ENCODE measurements at regions not wholly inside any gene's neighbourhood (a gene's known extent, or its start where the extent isn't known, plus 50 kb on each side); places are given as distances from the start of the nearest gene placed in this dataset.

DNA sequence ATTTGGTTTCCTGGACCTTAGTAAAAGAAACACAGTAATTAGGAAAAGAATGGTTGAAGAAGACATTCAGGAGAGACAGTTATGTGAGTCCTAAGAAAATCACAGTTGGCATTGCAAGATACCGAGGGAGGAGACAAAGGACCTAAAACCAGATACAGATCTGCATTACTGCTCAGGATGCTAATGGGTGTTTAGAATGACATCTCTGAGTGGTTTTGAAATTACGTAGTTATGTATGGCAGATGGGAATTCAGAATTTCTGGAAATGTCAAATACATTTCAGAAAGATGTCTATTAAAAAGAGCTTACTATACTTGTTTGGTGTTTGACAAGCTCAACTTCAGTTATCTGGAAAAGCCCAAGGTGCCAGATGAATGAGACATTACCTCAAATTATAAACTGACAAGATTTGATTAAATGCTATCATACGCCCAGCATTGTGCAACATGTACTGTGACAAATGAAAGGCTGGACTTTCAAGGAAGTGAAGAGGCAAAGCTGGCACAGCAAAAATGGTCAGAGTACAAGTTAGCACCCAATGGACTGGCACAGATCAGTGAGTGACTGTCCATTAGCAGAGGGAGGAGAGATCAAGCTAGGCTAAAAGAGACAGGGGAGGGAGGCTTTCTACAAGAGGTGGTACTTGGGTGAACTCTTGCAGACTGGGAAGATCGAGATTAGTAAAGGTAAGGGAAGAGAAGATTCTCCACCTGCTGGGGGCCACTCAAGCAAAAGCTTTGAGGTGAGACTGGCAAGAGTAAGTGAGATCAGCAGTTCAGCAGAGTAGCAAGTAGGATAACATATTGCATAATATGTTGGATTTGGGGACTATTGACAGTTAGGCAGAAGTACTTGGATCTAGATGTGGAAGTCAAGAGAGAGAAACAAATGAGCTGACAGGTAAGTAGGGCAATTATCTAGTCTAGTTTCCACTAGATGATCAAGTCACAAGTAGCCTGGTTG lies 168.9 kb downstream of the CYRIA start:
- DNase-seq (ENCODE audit: low read depth): no peak
- no peak overlapping the region for H3K4me3 ChIP-seq (ENCODE audit: low read depth, low read length)
- TF ChIP-seq, protein P1, sequence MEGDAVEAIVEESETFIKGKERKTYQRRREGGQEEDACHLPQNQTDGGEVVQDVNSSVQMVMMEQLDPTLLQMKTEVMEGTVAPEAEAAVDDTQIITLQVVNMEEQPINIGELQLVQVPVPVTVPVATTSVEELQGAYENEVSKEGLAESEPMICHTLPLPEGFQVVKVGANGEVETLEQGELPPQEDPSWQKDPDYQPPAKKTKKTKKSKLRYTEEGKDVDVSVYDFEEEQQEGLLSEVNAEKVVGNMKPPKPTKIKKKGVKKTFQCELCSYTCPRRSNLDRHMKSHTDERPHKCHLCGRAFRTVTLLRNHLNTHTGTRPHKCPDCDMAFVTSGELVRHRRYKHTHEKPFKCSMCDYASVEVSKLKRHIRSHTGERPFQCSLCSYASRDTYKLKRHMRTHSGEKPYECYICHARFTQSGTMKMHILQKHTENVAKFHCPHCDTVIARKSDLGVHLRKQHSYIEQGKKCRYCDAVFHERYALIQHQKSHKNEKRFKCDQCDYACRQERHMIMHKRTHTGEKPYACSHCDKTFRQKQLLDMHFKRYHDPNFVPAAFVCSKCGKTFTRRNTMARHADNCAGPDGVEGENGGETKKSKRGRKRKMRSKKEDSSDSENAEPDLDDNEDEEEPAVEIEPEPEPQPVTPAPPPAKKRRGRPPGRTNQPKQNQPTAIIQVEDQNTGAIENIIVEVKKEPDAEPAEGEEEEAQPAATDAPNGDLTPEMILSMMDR (IDR thresholded peaks at IDR 0.05; ENCODE audit: insufficient read depth, low read depth, low read length): no peak

DNA sequence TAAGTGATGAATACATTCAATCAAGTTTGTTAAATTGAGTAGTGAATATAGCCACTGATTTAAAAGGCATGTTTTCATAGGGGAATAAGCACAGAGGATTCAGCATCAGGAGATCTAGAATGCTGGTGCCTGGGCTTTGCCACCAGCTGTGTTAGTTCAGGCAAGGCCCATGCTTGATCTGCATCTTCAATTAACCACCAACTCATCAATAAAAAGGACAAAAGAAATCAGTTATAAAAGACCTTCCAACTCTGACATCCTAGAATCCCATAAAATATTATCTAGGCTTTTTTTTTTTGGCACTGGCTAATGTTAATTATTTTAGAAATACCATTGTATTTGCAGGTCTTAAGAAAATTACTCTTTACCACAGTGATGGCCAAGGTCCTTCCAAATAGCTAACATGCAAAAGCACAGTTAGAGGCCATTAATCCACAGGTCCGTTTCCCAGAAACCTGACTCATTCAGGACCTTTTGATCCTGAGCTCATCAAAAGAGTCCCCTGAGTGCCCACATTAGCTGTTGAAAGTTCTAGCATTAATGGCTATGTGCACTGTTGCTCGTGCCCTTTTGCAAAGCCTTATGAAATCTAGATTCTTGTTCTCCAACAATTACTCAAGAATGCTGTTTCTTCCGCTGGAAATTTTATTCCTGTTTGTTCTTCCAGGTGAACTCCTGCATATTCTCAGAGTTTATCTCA lies 170.0 kb downstream of the CYRIA start:
- no peak overlapping the region for H3K4me3 ChIP-seq (ENCODE audit: low read depth, low read length)
- no peak for DNase-seq (ENCODE audit: low read depth)
- TF ChIP-seq, protein P1 (IDR thresholded peaks at IDR 0.05; ENCODE audit: insufficient read depth, low read depth, low read length): no peak

DNA sequence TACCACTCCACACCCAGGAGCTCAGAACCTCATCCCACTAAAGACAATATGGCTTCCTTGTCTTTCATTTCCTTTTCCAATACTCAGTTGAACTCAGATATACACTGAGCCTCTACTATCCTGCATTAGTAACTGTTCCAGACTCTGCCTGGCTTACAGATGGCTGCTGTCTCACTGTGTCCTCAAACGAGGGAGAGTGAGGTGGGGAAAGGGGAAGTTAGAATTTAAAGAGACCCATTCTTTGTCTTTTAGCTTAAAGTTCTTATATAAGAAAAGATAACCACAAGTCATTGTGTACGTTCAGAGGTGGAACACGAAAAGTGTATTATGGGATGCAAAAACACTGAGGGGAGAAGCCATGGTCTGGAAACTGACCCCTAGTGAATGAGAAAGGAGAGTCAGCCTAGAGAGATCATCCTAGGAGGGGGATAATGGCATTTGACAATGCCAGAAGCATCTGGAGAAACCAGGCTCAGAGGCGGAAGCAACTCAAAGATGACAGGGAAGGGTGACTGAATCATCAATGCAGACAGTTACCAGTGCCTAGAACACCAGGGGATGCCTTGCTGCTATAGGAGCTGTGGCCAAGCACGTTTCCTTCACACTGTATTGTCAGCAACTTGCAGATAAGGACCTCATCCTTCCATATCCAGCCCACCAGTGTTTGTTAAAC lies 170.7 kb downstream of the CYRIA start:
- no peak for DNase-seq (ENCODE audit: low read depth)
- TF ChIP-seq, protein P1 (IDR thresholded peaks at IDR 0.05; ENCODE audit: insufficient read depth, low read depth, low read length): no peak
- no peak overlapping the region for H3K4me3 ChIP-seq (ENCODE audit: low read depth, low read length)

DNA sequence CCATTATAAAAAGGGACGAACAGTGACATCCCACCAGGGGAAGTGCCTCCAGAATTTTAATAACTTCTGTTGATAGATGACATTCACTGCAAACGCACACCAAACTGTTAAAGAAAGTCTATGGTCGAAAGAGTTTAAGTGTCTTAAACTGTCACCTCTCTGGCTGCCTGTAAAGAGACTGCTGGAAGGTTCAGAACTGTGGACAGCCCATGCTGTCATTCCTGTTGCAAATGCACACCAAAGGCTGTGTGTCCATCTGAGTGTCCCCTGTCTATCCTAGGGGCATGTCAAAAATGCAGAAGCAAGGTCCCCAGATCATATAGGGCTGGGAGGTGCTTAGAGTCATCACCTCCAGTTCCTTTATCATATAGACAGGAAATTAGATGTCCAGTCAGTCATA lies 171.8 kb downstream of the CYRIA start:
- TF ChIP-seq, protein P1 (IDR thresholded peaks at IDR 0.05; ENCODE audit: insufficient read depth, low read depth, low read length): no peak
- no peak overlapping the region for H3K4me3 ChIP-seq (ENCODE audit: low read depth, low read length)
- DNase-seq (ENCODE audit: low read depth): no peak

DNA sequence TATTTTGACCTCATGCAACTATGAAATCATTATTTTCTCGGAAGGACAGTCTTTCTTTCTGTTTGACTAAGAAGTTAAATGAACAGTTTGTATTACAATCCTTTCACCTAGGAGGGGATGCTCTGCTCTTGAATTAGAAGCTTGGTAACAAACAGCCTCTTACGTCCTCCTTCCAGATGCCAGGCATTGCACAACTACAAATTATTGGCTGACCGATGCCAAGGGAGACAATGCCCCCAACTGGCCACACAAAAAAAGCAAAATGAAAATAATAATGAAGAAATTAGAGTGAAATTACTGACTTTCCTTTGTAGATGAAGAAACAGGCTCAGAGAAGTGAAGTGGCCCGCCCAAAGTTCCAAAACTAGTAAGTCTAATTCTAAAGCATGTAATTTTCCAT lies 177.9 kb downstream of the CYRIA start:
- peak; percentile 30 for DNase-seq (ENCODE audit: low read depth)
- no peak overlapping the region for H3K4me3 ChIP-seq (ENCODE audit: low read depth, low read length)
- TF ChIP-seq, protein P1 (IDR thresholded peaks at IDR 0.05; ENCODE audit: insufficient read depth, low read depth, low read length): peak; percentile 32

DNA sequence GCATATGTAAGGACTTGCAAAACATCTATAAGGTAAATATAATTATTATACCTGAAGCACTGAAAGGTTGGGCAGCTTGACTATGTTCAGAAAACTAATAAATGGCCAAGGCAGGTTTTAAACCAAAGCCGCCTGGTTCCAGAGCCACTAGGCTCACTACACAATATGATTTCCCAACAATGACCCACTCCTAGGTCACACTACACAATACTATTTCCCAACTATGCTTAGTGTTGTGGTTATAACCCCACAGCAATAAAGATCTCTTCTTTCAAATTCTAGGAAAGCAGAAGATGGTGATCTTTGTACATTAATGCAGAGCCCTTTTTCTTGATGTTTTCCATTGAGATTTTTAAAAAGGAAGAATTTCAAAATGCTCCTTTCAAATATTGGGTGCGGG lies 180.4 kb downstream of the CYRIA start:
- TF ChIP-seq, protein P1 (IDR thresholded peaks at IDR 0.05; ENCODE audit: insufficient read depth, low read depth, low read length): no peak
- no peak for DNase-seq (ENCODE audit: low read depth)
- H3K4me3 ChIP-seq (ENCODE audit: low read depth, low read length): no peak overlapping the region
